ENCODE measurements at regions not wholly inside any gene's neighbourhood (a gene's known extent, or its start where the extent isn't known, plus 50 kb on each side); places are given as distances from the start of the nearest gene placed in this dataset.

DNA sequence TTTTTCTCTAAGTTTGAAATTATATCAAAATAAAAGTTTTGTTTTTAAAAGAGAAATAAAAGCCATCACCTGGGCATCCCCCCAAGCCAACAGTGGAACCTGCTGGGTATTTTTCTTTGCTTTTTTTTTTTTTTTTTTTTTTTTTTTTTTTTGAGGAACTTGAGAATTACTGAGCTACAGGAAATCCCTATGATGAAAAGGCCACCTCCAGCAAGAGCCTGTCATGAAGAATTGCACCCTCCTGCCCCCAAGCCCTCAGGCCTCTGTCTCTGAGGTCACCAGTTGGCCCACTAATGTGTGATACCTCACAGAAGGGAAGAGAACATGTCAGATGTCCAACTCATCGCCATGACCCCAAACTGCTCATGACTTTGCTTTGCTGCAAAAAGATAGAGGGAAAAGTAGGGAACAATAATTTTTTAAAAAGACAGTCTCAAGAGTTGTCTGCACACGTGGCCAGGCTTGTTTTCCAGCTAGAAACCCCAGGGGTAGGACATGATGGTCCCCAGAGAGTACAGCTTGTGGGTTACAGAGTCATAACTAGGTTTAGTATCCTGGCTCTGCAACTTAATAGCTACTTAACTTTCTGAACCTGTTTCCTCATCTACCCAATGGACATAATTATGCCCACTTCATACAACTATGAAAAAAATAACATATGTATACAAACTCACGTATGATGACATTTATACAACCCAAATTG lies 124.3 kb upstream of the EGLN3 start:
- TF ChIP-seq, protein P1, sequence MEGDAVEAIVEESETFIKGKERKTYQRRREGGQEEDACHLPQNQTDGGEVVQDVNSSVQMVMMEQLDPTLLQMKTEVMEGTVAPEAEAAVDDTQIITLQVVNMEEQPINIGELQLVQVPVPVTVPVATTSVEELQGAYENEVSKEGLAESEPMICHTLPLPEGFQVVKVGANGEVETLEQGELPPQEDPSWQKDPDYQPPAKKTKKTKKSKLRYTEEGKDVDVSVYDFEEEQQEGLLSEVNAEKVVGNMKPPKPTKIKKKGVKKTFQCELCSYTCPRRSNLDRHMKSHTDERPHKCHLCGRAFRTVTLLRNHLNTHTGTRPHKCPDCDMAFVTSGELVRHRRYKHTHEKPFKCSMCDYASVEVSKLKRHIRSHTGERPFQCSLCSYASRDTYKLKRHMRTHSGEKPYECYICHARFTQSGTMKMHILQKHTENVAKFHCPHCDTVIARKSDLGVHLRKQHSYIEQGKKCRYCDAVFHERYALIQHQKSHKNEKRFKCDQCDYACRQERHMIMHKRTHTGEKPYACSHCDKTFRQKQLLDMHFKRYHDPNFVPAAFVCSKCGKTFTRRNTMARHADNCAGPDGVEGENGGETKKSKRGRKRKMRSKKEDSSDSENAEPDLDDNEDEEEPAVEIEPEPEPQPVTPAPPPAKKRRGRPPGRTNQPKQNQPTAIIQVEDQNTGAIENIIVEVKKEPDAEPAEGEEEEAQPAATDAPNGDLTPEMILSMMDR (IDR thresholded peaks at IDR 0.05), result no peak
- TF ChIP-seq POLR2A (IDR thresholded peaks at IDR 0.05), result no peak

Data from right lobe of liver (tissue), 4 donors.